GM12865 (cell line): ENCODE measurements at regions not wholly inside any gene's neighbourhood (a gene's known extent, or its start where the extent isn't known, plus 50 kb on each side); places are given as distances from the start of the nearest gene placed in this dataset.

ENCODE experiments used
- DNase-seq: peaks from one replicate; pipeline ENCODE4 v3.0.0; 2010; ENCODE audit warnings: low read depth
- H3K4me3 ChIP-seq: 2 replicates; pipeline ENCODE4 v1.5.1; 2011; ENCODE audit warnings: mild to moderate bottlenecking, low read depth, low read length, control low read depth
- CTCF ChIP-seq: IDR thresholded peaks from 2 replicates; pipeline ENCODE4 v1.5.1; 2011; ENCODE audit warnings: low read length, control low read depth, low read depth, inconsistent platforms; ENCODE audit not compliant: insufficient read depth; ENCODE audit errors: missing control alignments

- no peak overlapping the region for H3K4me3 ChIP-seq
- no peak for DNase-seq
- no peak for TF ChIP-seq CTCF
Measured at GRCh38 chr11:95456714-95457491, 225.9 kb upstream of the SESN3 start.

GRCh38 chr11:95455228-95455970, 224.4 kb upstream of the SESN3 start:
- TF ChIP-seq CTCF: no peak
- no peak overlapping the region for H3K4me3 ChIP-seq
- peak; percentile 8 for DNase-seq

GRCh38 chr11:95453616-95454171, 222.7 kb upstream of the SESN3 start:
- TF ChIP-seq CTCF: no peak
- no peak overlapping the region for H3K4me3 ChIP-seq
- DNase-seq: no peak

- no peak for DNase-seq
- TF ChIP-seq CTCF: no peak
- H3K4me3 ChIP-seq: no peak overlapping the region
Measured at GRCh38 chr11:95451682-95452081, 220.7 kb upstream of the SESN3 start.

- TF ChIP-seq CTCF: no peak
- DNase-seq: no peak
- H3K4me3 ChIP-seq: no peak overlapping the region
Measured at GRCh38 chr11:95451261-95451660, 220.3 kb upstream of the SESN3 start.

- DNase-seq: no peak
- H3K4me3 ChIP-seq: no peak overlapping the region
- no peak for TF ChIP-seq CTCF
Measured at GRCh38 chr11:95450547-95451123, 219.6 kb upstream of the SESN3 start.
